SK-N-SH (cell line): ENCODE measurements at regions not wholly inside any gene's neighbourhood (a gene's known extent, or its start where the extent isn't known, plus 50 kb on each side); places are given as distances from the start of the nearest gene placed in this dataset.

ENCODE experiments used
- CTCF ChIA-PET: fragments of 300-600, 350-600 bp; formaldehyde crosslinking; extraction: SDS; loops from one replicate; lab custom pipeline; 2021; lab: Yijun Ruan, JAX
- POLR2A ChIA-PET: fragments of 350-600 bp; sonication (Branson Sonifier 250); formaldehyde crosslinking; extraction: SDS; loops from one replicate; lab custom pipeline; 2020; ENCODE audit warnings: antibody characterized with exemption, inconsistent platforms; lab: Yijun Ruan, JAX
- DNase-seq: peaks from one replicate; pipeline ENCODE4 v3.0.0; 2012
- H2AFZ ChIP-seq: fragments of 200-600 bp; sonication (generic); 2 replicates; pipeline ENCODE4 v1.8.1; 2016; ENCODE audit warnings: antibody characterized with exemption, mild to moderate bottlenecking, low read depth
- H3F3A ChIP-seq: fragments of 200-600 bp; sonication (generic); replicated peaks from 2 replicates; pipeline ENCODE3; 2016; ENCODE audit warnings: antibody characterized with exemption, mild to moderate bottlenecking; ENCODE audit not compliant: insufficient read depth
- H3K27ac ChIP-seq, 2 experiments: fragments of 200-500 bp in 1 of 2; fragments of 200-600 bp in 1 of 2; sonication (Bioruptor generic) in 1 of 2; sonication (generic), shearing (Covaris generic) in 1 of 2; 2 replicates each; pipeline versions ENCODE4 v1.5.1 to v1.6.1; 2014 to 2016; ENCODE audit warnings: low read depth in 2 of 2, inconsistent platforms in 1 of 2, low read length in 1 of 2, mild to moderate bottlenecking in 1 of 2, mixed read lengths in 1 of 2
- H3K27me3 ChIP-seq: fragments of 200-600 bp; sonication (generic), shearing (Covaris generic); 2 replicates; pipeline ENCODE4 v1.6.1; 2016; ENCODE audit warnings: mixed run types; ENCODE audit not compliant: insufficient read depth
- H3K36me3 ChIP-seq, 2 experiments: fragments of 200-500 bp in 1 of 2; fragments of 200-600 bp in 1 of 2; sonication (Bioruptor generic) in 1 of 2; sonication (generic) in 1 of 2; replicated peaks in 1 of 2; 2 replicates each; pipeline versions ENCODE3 to v1.5.1; 2014 to 2016; ENCODE audit warnings: low read length in 1 of 2, mild to moderate bottlenecking in 1 of 2; ENCODE audit not compliant: insufficient read depth in 2 of 2, control insufficient read depth in 1 of 2
- H3K4me1 ChIP-seq, 2 experiments: fragments of 200-500 bp in 1 of 2; fragments of 200-600 bp in 1 of 2; sonication (Bioruptor generic) in 1 of 2; sonication (generic), shearing (Covaris generic) in 1 of 2; 2 replicates each; pipeline versions ENCODE4 v1.5.1 to v1.6.1; 2014 to 2016; ENCODE audit warnings: low read depth in 1 of 2, low read length in 1 of 2, mixed run types in 1 of 2; ENCODE audit not compliant: insufficient read depth in 2 of 2, control insufficient read depth in 1 of 2
- H3K4me2 ChIP-seq: fragments of 200-600 bp; sonication (generic), shearing (Covaris generic); 2 replicates; pipeline ENCODE4 v1.6.1; 2017; ENCODE audit warnings: mixed run types
- H3K4me3 ChIP-seq, 2 experiments: fragments of 200-500 bp in 1 of 2; fragments of 200-600 bp in 1 of 2; sonication (Bioruptor generic) in 1 of 2; sonication (generic), shearing (Covaris generic) in 1 of 2; 2 replicates each; pipeline versions ENCODE4 v1.5.1 to v1.8.1; 2014 to 2016; ENCODE audit warnings: low read depth in 2 of 2, inconsistent platforms in 1 of 2, low read length in 1 of 2, mild to moderate bottlenecking in 1 of 2, mixed read lengths in 1 of 2, moderate library complexity in 1 of 2
- H3K79me2 ChIP-seq: fragments of 200-600 bp; sonication (generic); 2 replicates; pipeline ENCODE4 v1.8.1; 2017; ENCODE audit warnings: mild to moderate bottlenecking; ENCODE audit not compliant: insufficient read depth
- H3K9ac ChIP-seq: fragments of 200-600 bp; sonication (generic); 2 replicates; pipeline ENCODE4 v1.6.1; 2017; ENCODE audit warnings: mixed run types
- H3K9me2 ChIP-seq: fragments of 200-600 bp; sonication (generic); 2 replicates; pipeline ENCODE4 v1.6.1; 2017; ENCODE audit warnings: mixed run types
- H3K9me3 ChIP-seq: fragments of 200-600 bp; sonication (generic); 2 replicates; pipeline ENCODE4 v1.6.1; 2017; ENCODE audit warnings: mixed run types, mild to moderate bottlenecking, moderate library complexity
- H4K20me1 ChIP-seq: fragments of 200-600 bp; sonication (generic); 2 replicates; pipeline ENCODE4 v1.6.1; 2017; ENCODE audit warnings: mild to moderate bottlenecking, mixed run types; ENCODE audit not compliant: insufficient read depth
- CHD2 ChIP-seq: fragments of 150-350 bp; IDR thresholded peaks from 2 replicates; pipeline ENCODE4 v1.6.1; 2018; ENCODE audit warnings: low read length; ENCODE audit not compliant: partially characterized antibody
- FOSL2 ChIP-seq: IDR thresholded peaks from 2 replicates; pipeline ENCODE4 v1.4.0; 2012; ENCODE audit warnings: low read depth, mild to moderate bottlenecking, moderate library complexity, borderline replicate concordance
- FOXM1 ChIP-seq: IDR thresholded peaks from 2 replicates; pipeline ENCODE4 v1.4.0; 2012; ENCODE audit warnings: low read depth, mild to moderate bottlenecking
- GATA2 ChIP-seq: sonication (generic); formaldehyde crosslinking; IDR thresholded peaks from 2 replicates; pipeline ENCODE4 v1.5.0; 2020; ENCODE audit warnings: mild to moderate bottlenecking, missing genetic modification reagents
- JUND ChIP-seq: IDR thresholded peaks from 2 replicates; pipeline ENCODE4 v1.4.0; 2012
- MXI1 ChIP-seq: IDR thresholded peaks from 2 replicates; pipeline ENCODE4 v1.6.1; 2012; ENCODE audit warnings: mild to moderate bottlenecking, low read depth, low read length, improper control_type of control experiment
- RAD21 ChIP-seq: IDR thresholded peaks from 2 replicates; pipeline ENCODE4 v1.6.1; 2012; ENCODE audit warnings: mild to moderate bottlenecking, low read length
- REST ChIP-seq: IDR thresholded peaks from 2 replicates; pipeline ENCODE4 v1.6.1; 2012; ENCODE audit warnings: mild to moderate bottlenecking, low read depth, low read length, moderate library complexity
- USF2 ChIP-seq: fragments of 150-350 bp; IDR thresholded peaks from 2 replicates; pipeline ENCODE4 v1.6.1; 2017; ENCODE audit warnings: antibody characterized with exemption, low read length, low read depth, borderline replicate concordance
- WGBS: methylation state at CpG from one replicate; pipeline ENCODE4 v1.1.6; 2017; ENCODE audit warnings: low lambda C conversion rate; 5-methylcytosine and 5-hydroxymethylcytosine counted together
- TF ChIP-seq, protein P1 (sequence below): IDR thresholded peaks from 2 replicates; pipeline ENCODE4; 2012

DNA sequence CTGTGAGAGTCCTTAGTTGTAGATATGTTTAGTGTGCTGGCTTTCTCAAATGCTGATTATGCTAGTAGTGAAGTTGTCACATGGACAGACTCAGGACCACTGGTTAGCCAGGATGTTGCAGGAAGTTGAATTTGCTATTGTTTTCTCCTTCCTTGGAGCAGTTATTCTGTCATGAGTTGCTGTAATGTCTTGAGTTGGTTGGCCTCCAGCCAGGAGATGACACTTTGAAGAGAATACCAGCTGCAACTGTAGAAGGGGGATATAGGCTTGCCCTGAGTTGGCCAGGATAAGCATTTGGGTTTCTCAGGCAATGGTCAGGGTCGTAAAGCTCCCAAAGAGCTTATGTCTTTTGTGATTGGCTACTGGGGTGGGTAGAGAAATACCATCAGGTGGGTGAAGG is 206.7 kb downstream of the ZNF621 start:
- no peaks in the 10 kb centered on the region for H3K79me2 ChIP-seq
- POLR2A ChIA-PET: no interaction called here
- H3K27ac ChIP-seq: no peak overlapping the region

DNA sequence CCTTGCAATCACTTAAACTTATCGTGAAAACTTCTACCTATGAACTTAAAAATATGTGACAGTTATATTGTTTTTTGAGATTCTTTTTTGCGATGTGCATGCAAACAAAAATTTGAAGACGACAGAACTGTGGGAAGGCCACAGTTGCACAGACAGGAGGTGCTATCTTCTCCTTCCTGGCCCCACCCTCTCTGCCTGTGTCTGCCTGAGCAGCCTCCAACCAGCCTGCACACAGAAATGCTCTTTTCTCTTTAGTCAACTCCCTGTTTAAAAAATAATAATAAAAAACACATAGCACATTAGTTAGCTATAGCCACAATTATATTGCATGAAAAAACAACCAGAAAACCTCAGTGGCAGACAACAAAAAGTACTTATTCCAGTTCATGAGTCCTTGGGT is 212.2 kb downstream of the ZNF621 start:
- DNase-seq: no peak
- POLR2A ChIA-PET: no interaction called here
- TF ChIP-seq FOXM1 (no peak), CHD2 (no peak), REST (no peak), FOSL2 (no peak), USF2 (no peak), MXI1 (no peak), JUND (no peak)
- TF ChIP-seq, protein P1, sequence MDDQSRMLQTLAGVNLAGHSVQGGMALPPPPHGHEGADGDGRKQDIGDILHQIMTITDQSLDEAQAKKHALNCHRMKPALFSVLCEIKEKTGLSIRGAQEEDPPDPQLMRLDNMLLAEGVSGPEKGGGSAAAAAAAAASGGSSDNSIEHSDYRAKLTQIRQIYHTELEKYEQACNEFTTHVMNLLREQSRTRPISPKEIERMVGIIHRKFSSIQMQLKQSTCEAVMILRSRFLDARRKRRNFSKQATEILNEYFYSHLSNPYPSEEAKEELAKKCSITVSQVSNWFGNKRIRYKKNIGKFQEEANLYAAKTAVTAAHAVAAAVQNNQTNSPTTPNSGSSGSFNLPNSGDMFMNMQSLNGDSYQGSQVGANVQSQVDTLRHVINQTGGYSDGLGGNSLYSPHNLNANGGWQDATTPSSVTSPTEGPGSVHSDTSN: no peak

More for the DNA sequence above, 206.7 kb downstream of the ZNF621 start:
- Histone ChIP-seq H3K27me3 (no peaks in the 10 kb centered on the region), H3K9me3 (peaks cover 5% of the 10 kb centered on the region; the same call in 1 of the 2 replicates), H3F3A (no peaks in the 10 kb centered on the region), H2AFZ (no peak overlapping the region), H3K36me3 (no peaks in the 10 kb centered on the region), H3K4me2 (no peak overlapping the region), H3K9me2 (no peaks in the 10 kb centered on the region), H3K4me3 (no peak overlapping the region), H3K4me1 (no peaks in the 10 kb centered on the region), H4K20me1 (no peaks in the 10 kb centered on the region), H3K9ac (no peak overlapping the region)
- WGBS: 0% methylated on average over 1 of the region's 1 CpG
- no peak for TF ChIP-seq JUND
- no peak for TF ChIP-seq RAD21
- no peak for TF ChIP-seq GATA2 (CRISPR knock-in tag)
- no peak for TF ChIP-seq CHD2
- TF ChIP-seq, protein P1: no peak
- TF ChIP-seq REST: no peak
- DNase-seq: no peak
- CTCF ChIA-PET: interaction anchor here (0.6 kb wide), 1 partner anchor 236 kb away, joined by 4 read pairs; no protein-coding TSS in a partner anchor

More for the DNA sequence above, 212.2 kb downstream of the ZNF621 start:
- Histone ChIP-seq H2AFZ (no peak overlapping the region), H3K4me1 (peaks cover 0 to 3% of the 10 kb centered on the region in 2 experiments; a peak in 1 of 4 replicates), H3K4me2 (no peak overlapping the region), H3K9me2 (no peaks in the 10 kb centered on the region), H3F3A (no peaks in the 10 kb centered on the region), H3K79me2 (no peaks in the 10 kb centered on the region), H3K27ac (no peak overlapping the region), H3K9ac (no peak overlapping the region), H3K4me3 (no peak overlapping the region), H3K27me3 (no peaks in the 10 kb centered on the region), H3K36me3 (no peaks in the 10 kb centered on the region), H3K9me3 (no peaks in the 10 kb centered on the region), H4K20me1 (no peaks in the 10 kb centered on the region)
- 50% methylated on average over 3 of the region's 3 CpGs for WGBS
- CTCF ChIA-PET: no interaction called here
